ENCODE measurements at regions not wholly inside any gene's neighbourhood (a gene's known extent, or its start where the extent isn't known, plus 50 kb on each side); places are given as distances from the start of the nearest gene placed in this dataset.
"Not testable (repeated sequence)": the region's sequence is repeated elsewhere in the genome, so short reads cannot be mapped to it uniquely, and the experiment has no call there.

GRCh38 chr10:53650794-53651193 lies 878.2 kb upstream of the MBL2 start:
- TF ChIP-seq CTCF (conservative IDR thresholded peaks at IDR 0.05) (no peak), EZH2 (IDR thresholded peaks at IDR 0.05; ENCODE audit: low read depth) (no peak)
- BruUV-seq (replicated peaks) = no TSS peak
- Histone ChIP-seq H3K27me3 (ENCODE audit: insufficient read depth, low read depth) (no peaks in the 10 kb centered on the region), H3F3A (ENCODE audit: insufficient read depth, low read depth) (no peaks in the 10 kb centered on the region), H3K79me2 (ENCODE audit: low read depth) (no peaks in the 10 kb centered on the region), H3K4me1 (replicated peaks; ENCODE audit: insufficient read depth) (no peaks in the 10 kb centered on the region), H3K4me2 (no peak overlapping the region), H3K36me3 (ENCODE audit: low read depth) (no peaks in the 10 kb centered on the region), H3K4me3 (no peak overlapping the region), H3K27ac (no peak overlapping the region), H3K9me2 (ENCODE audit: insufficient read depth) (no peaks in the 10 kb centered on the region), H3K9me3 (ENCODE audit: insufficient read depth, low read depth) (no peaks in the 10 kb centered on the region), H4K20me1 (ENCODE audit: insufficient read depth) (no peaks in the 10 kb centered on the region), H2AFZ (no peak overlapping the region)
- CTCF ChIA-PET = no interaction called here
- no peak for DNase-seq
- intact Hi-C loops (cut with micrococcal nuclease; ENCODE audit: unreplicated experiment) = no loop called here
- POLR2A ChIA-PET (ENCODE audit: unreplicated experiment) = interaction anchor here (0.5 kb wide), 1 partner anchor 12 kb away, joined by 9 read pairs; no protein-coding TSS in a partner anchor

GRCh38 chr10:53647221-53647620 lies 874.6 kb upstream of the MBL2 start:
- H4K20me1 ChIP-seq (ENCODE audit: insufficient read depth); H3K27ac ChIP-seq; H3K36me3 ChIP-seq (ENCODE audit: low read depth); H3K27me3 ChIP-seq (ENCODE audit: insufficient read depth, low read depth); H3K9me3 ChIP-seq (ENCODE audit: insufficient read depth, low read depth); H3K4me3 ChIP-seq; H3F3A ChIP-seq (ENCODE audit: insufficient read depth, low read depth); H3K4me1 ChIP-seq (replicated peaks; ENCODE audit: insufficient read depth); H3K9me2 ChIP-seq (ENCODE audit: insufficient read depth); POLR2A ChIA-PET (ENCODE audit: unreplicated experiment); H3K4me2 ChIP-seq; CTCF ChIA-PET; H2AFZ ChIP-seq; DNase-seq; BruUV-seq (replicated peaks); H3K79me2 ChIP-seq (ENCODE audit: low read depth); intact Hi-C loops (cut with micrococcal nuclease; ENCODE audit: unreplicated experiment): not testable (repeated sequence)

GRCh38 chr10:53646525-53646924 lies 873.9 kb upstream of the MBL2 start:
- H3K9me3 ChIP-seq (ENCODE audit: insufficient read depth, low read depth) = no peaks in the 10 kb centered on the region
- H3K4me1 ChIP-seq (replicated peaks; ENCODE audit: insufficient read depth) = no peaks in the 10 kb centered on the region
- H3K36me3 ChIP-seq (ENCODE audit: low read depth) = no peaks in the 10 kb centered on the region
- no peaks in the 10 kb centered on the region for H3K27me3 ChIP-seq (ENCODE audit: insufficient read depth, low read depth)
- no peak overlapping the region for H3K27ac ChIP-seq
- H3K9me2 ChIP-seq (ENCODE audit: insufficient read depth) = no peaks in the 10 kb centered on the region
- H3K4me2 ChIP-seq = no peak overlapping the region
- ChIA-PET CTCF (no interaction called here), POLR2A (ENCODE audit: unreplicated experiment) (no interaction called here)
- no peaks in the 10 kb centered on the region for H3K79me2 ChIP-seq (ENCODE audit: low read depth)
- H3F3A ChIP-seq (ENCODE audit: insufficient read depth, low read depth) = no peaks in the 10 kb centered on the region
- H3K4me3 ChIP-seq = no peak overlapping the region
- BruUV-seq (replicated peaks) = no TSS peak
- no peaks in the 10 kb centered on the region for H4K20me1 ChIP-seq (ENCODE audit: insufficient read depth)
- intact Hi-C loops (cut with micrococcal nuclease; ENCODE audit: unreplicated experiment) = no loop called here
- no peak for DNase-seq
- no peak overlapping the region for H2AFZ ChIP-seq
- TF ChIP-seq EZH2 (IDR thresholded peaks at IDR 0.05; ENCODE audit: low read depth) (no peak), CTCF (conservative IDR thresholded peaks at IDR 0.05) (no peak)

GRCh38 chr10:53645951-53646350 lies 873.4 kb upstream of the MBL2 start:
- Histone ChIP-seq H3K36me3 (ENCODE audit: low read depth) (no peaks in the 10 kb centered on the region), H4K20me1 (ENCODE audit: insufficient read depth) (no peaks in the 10 kb centered on the region), H3K79me2 (ENCODE audit: low read depth) (no peaks in the 10 kb centered on the region), H3K4me1 (replicated peaks; ENCODE audit: insufficient read depth) (no peaks in the 10 kb centered on the region), H2AFZ (no peak overlapping the region), H3K27ac (no peak overlapping the region), H3K9me2 (ENCODE audit: insufficient read depth) (no peaks in the 10 kb centered on the region), H3K4me2 (no peak overlapping the region), H3K9me3 (ENCODE audit: insufficient read depth, low read depth) (no peaks in the 10 kb centered on the region), H3F3A (ENCODE audit: insufficient read depth, low read depth) (no peaks in the 10 kb centered on the region), H3K27me3 (ENCODE audit: insufficient read depth, low read depth) (no peaks in the 10 kb centered on the region), H3K4me3 (no peak overlapping the region)
- ChIA-PET CTCF (no interaction called here), POLR2A (ENCODE audit: unreplicated experiment) (no interaction called here)
- no TSS peak for BruUV-seq (replicated peaks)
- no peak for DNase-seq
- TF ChIP-seq CTCF (conservative IDR thresholded peaks at IDR 0.05) = no peak
- no peak for TF ChIP-seq EZH2 (IDR thresholded peaks at IDR 0.05; ENCODE audit: low read depth)
- intact Hi-C loops (cut with micrococcal nuclease; ENCODE audit: unreplicated experiment) = no loop called here
